HepG2 (cell line): ENCODE measurements at regions not wholly inside any gene's neighbourhood (a gene's known extent, or its start where the extent isn't known, plus 50 kb on each side); places are given as distances from the start of the nearest gene placed in this dataset.

Source experiments
- ATAC-seq: fragments of 200-7000 bp; cut with Tn5 transposase; 3 replicates; pipeline ENCODE4 v1.9.1; 2020; ENCODE audit warnings: mild to moderate bottlenecking, moderate library complexity
- BruUV-seq: library from RNA; stranded (reverse); fragments of 400-500 nt; replicated peaks from 2 replicates; lab custom pipeline; 2021; lab: Mats Ljungman, UMichigan
- CTCF ChIA-PET: fragments of 300-600 bp; formaldehyde crosslinking; extraction: SDS; loops from one replicate; lab custom pipeline; 2021; ENCODE audit warnings: low total read pairs, inconsistent platforms, low intra/inter-chr PET ratio; lab: Yijun Ruan, JAX
- POLR2A ChIA-PET: fragments of 350-600 bp; sonication (Branson Sonifier 250); formaldehyde crosslinking; loops from one replicate; lab custom pipeline; 2020; ENCODE audit warnings: antibody characterized with exemption, inconsistent platforms; lab: Yijun Ruan, JAX
- DNase-seq: peaks from one replicate; pipeline ENCODE4 v3.0.0-alpha.2; 2015; ENCODE audit warnings: low spot score
- FAIRE-seq: peaks from 3 replicates; lab custom pipeline; 2011; peaks lifted over from hg19 to GRCh38; lab: Jason Lieb, UNC
- H2AFZ ChIP-seq: one replicate; pipeline ENCODE4 v1.6.1; 2011; ENCODE audit warnings: low read length, inconsistent platforms
- H3K27ac ChIP-seq: fragments of 300-600 bp; 3 replicates; pipeline ENCODE4 v1.8.0; 2011; ENCODE audit warnings: mixed run types, mild to moderate bottlenecking, mixed read lengths, low read length, inconsistent platforms; ENCODE audit not compliant: insufficient read depth; ENCODE audit errors: extremely low read length
- H3K27me3 ChIP-seq, 2 experiments: fragments of 200-600 bp in 1 of 2; 2 replicates in 1 of 2; 3 replicates in 1 of 2; pipeline versions ENCODE4 v1.6.0 to v1.8.0; 2011; ENCODE audit warnings: low read length in 2 of 2, mild to moderate bottlenecking in 2 of 2, moderate library complexity in 2 of 2, inconsistent platforms in 1 of 2; ENCODE audit not compliant: insufficient read depth in 2 of 2, control insufficient read depth in 1 of 2
- H3K36me3 ChIP-seq, 2 experiments: fragments of 200-600 bp in 1 of 2; replicated peaks in 1 of 2; 2 replicates in 1 of 2; 3 replicates in 1 of 2; pipeline versions ENCODE4 v1.5.1 to v1.8.0; 2011; ENCODE audit warnings: low read length in 2 of 2, inconsistent platforms in 1 of 2; ENCODE audit not compliant: insufficient read depth in 2 of 2, control insufficient read depth in 1 of 2
- H3K4me1 ChIP-seq: 2 replicates; pipeline ENCODE4 v1.5.1; 2012; ENCODE audit warnings: low read length, inconsistent platforms; ENCODE audit not compliant: insufficient read depth
- H3K4me2 ChIP-seq: 2 replicates; pipeline ENCODE4 v1.6.0; 2011; ENCODE audit warnings: low read depth, low read length, inconsistent platforms
- H3K4me3 ChIP-seq, 3 experiments: fragments of 200-600 bp in 1 of 3; sonication (generic), shearing (Covaris generic) in 1 of 3; replicated peaks in 1 of 3; 2 replicates each; pipeline ENCODE4 v1.5.1; 2011 to 2016; ENCODE audit warnings: low read length in 3 of 3, inconsistent platforms in 2 of 3, low read depth in 2 of 3, mild to moderate bottlenecking in 2 of 3, control low read depth in 1 of 3, mixed read lengths in 1 of 3; ENCODE audit not compliant: insufficient read depth in 1 of 3
- H3K79me2 ChIP-seq: one replicate; pipeline ENCODE4 v1.6.1; 2011; ENCODE audit warnings: low read length, inconsistent platforms; ENCODE audit not compliant: insufficient read depth
- H3K9ac ChIP-seq: 2 replicates; pipeline ENCODE4 v1.6.0; 2011; ENCODE audit warnings: mild to moderate bottlenecking, low read depth, low read length, inconsistent platforms; ENCODE audit not compliant: insufficient read depth
- H3K9me3 ChIP-seq: 2 replicates; pipeline ENCODE4 v1.5.1; 2012; ENCODE audit warnings: mild to moderate bottlenecking, low read length
- H4K20me1 ChIP-seq: 2 replicates; pipeline ENCODE4 v1.6.0; 2011; ENCODE audit warnings: inconsistent platforms, mild to moderate bottlenecking, low read length, moderate library complexity; ENCODE audit not compliant: insufficient read depth
- ARNTL ChIP-seq: sonication (generic); formaldehyde crosslinking; IDR thresholded peaks from 2 replicates; pipeline ENCODE4 v1.4.0; 2020; ENCODE audit warnings: mild to moderate bottlenecking, missing genetic modification reagents
- ATM ChIP-seq: fragments of 450-650 bp; IDR thresholded peaks from 2 replicates; pipeline ENCODE4 v1.7.1; 2017; ENCODE audit warnings: mild to moderate bottlenecking, borderline replicate concordance
- FOXK1 ChIP-seq: sonication (generic); formaldehyde crosslinking; IDR thresholded peaks from 2 replicates; pipeline ENCODE4 v1.4.0; 2020; ENCODE audit warnings: low read depth, missing genetic modification reagents, borderline replicate concordance
- FOXO1 ChIP-seq: sonication (generic); formaldehyde crosslinking; IDR thresholded peaks from 2 replicates; pipeline ENCODE4 v1.4.0; 2020; ENCODE audit warnings: missing genetic modification reagents
- HMGA1 ChIP-seq: sonication (generic); formaldehyde crosslinking; conservative IDR thresholded peaks from 2 replicates; pipeline ENCODE4 v1.4.0; 2020; ENCODE audit warnings: missing genetic modification reagents
- IRF2 ChIP-seq: IDR thresholded peaks from 2 replicates; pipeline ENCODE4 v1.6.1; 2018; ENCODE audit warnings: missing genetic modification reagents, missing compliant biosample characterization
- MTA1 ChIP-seq: sonication (generic); formaldehyde crosslinking; IDR thresholded peaks from 2 replicates; pipeline ENCODE4 v1.4.0; 2020; ENCODE audit warnings: missing genetic modification reagents, mild to moderate bottlenecking, borderline replicate concordance
- ZNF10 ChIP-seq: sonication (generic); formaldehyde crosslinking; IDR thresholded peaks from 2 replicates; pipeline ENCODE4 v1.4.0; 2020; ENCODE audit warnings: mild to moderate bottlenecking, low read depth, missing genetic modification reagents, borderline replicate concordance
- ZNF263 ChIP-seq: sonication (generic); formaldehyde crosslinking; IDR thresholded peaks from 2 replicates; pipeline ENCODE4 v1.4.0; 2020; ENCODE audit warnings: missing genetic modification reagents
- ZNF780A ChIP-seq: sonication (generic); formaldehyde crosslinking; IDR thresholded peaks from 2 replicates; pipeline ENCODE4 v1.8.0; 2022; ENCODE audit warnings: mild to moderate bottlenecking, missing genetic modification reagents, moderate library complexity
- ZSCAN22 ChIP-seq: sonication (generic); formaldehyde crosslinking; IDR thresholded peaks from 2 replicates; pipeline ENCODE4 v1.4.0; 2020; ENCODE audit warnings: mild to moderate bottlenecking, missing genetic modification reagents
- ZSCAN25 ChIP-seq: sonication (generic); formaldehyde crosslinking; IDR thresholded peaks from 2 replicates; pipeline ENCODE4 v1.8.0; 2022; ENCODE audit warnings: mild to moderate bottlenecking, missing genetic modification reagents
- in situ Hi-C: cut with HindIII; loops from 2 replicates; pipeline ENCODE4 v1.10.0; 2017; ENCODE audit warnings: low pct_unique_long_range_greater_than_20kb; ENCODE audit not compliant: extremely low pct_ligation_motif_present
- intact Hi-C: fragments of 100-400 bp; cut with micrococcal nuclease; formaldehyde crosslinking; loops from one replicate; pipeline ENCODE4 v1.10.0; 2022; ENCODE audit not compliant: unreplicated experiment
- TF ChIP-seq, protein P1 (sequence below): sonication (generic); formaldehyde crosslinking; IDR thresholded peaks from 2 replicates; pipeline ENCODE4 v1.5.0; 2020; ENCODE audit warnings: mild to moderate bottlenecking, low read depth, missing genetic modification reagents, borderline replicate concordance

DNA sequence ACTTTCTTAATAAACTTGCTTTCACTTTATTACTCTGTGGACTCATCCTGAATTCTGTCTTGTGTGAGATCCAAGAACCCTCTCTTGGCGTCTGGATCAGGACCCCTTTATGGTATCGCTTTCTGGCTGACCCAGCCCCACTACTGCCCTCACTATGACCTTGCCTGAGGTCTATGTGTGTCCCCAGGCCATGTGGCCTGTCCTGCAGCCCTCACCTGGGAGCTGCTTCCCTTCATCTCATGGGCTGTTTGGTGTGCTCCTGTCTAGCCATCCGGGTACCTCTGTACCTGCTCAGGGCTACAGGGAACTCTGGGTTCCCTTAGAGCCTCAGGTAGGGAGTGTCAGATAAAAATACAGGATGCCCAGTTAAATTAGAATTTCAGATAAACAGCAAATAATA is 94.5 kb downstream of the SCP2D1 start (continued):
- TF ChIP-seq MTA1 (no peak), IRF2 (CRISPR knock-in tag) (no peak), ZNF780A (CRISPR knock-in tag) (no peak)
- TF ChIP-seq, protein P1, sequence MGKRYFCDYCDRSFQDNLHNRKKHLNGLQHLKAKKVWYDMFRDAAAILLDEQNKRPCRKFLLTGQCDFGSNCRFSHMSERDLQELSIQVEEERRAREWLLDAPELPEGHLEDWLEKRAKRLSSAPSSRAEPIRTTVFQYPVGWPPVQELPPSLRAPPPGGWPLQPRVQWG (CRISPR knock-in tag) = no peak

DNA sequence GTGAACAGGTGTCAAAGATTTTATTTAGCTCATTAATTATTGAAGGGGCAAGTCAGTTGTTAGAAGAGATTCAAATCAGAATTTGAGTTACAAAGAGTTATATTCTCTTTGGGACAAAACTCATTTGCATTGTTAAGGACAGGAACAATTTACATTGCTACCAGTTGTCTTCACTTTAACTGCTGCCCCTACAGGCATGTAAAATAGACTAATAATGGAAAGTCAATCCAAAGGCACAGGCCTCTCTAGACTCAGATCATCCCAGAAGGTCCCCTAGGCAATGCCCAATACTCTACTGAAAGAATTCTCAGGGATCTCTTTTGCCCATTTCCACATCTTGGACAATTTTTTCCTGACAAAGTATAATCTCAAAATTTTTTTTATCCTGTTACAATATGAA is 95.7 kb downstream of the SCP2D1 start:
- Histone ChIP-seq H3K9me3 (no peaks in the 10 kb centered on the region), H3K4me2 (no peak overlapping the region), H4K20me1 (no peaks in the 10 kb centered on the region), H3K9ac (no peak overlapping the region), H3K4me1 (no peaks in the 10 kb centered on the region), H3K79me2 (no peaks in the 10 kb centered on the region), H3K36me3 (no peaks in the 10 kb centered on the region), H2AFZ (no peak overlapping the region), H3K4me3 (no peak overlapping the region), H3K27ac (no peak overlapping the region), H3K27me3 (no peaks in the 10 kb centered on the region)
- DNase-seq (no peak), FAIRE-seq (no peak), ATAC-seq (no peak)
- ChIA-PET POLR2A (no interaction called here), CTCF (no interaction called here)
- TF ChIP-seq ZSCAN22 (no peak), ZNF10 (CRISPR knock-in tag) (no peak), FOXK1 (CRISPR knock-in tag) (no peak), ARNTL (CRISPR knock-in tag) (no peak), ZNF263 (CRISPR knock-in tag) (no peak), ATM (no peak), ZSCAN25 (CRISPR knock-in tag) (no peak), FOXO1 (no peak), HMGA1 (CRISPR knock-in tag) (no peak)
- intact Hi-C loops (no loop called here), in situ Hi-C loops (no loop called here)
- no TSS peak for BruUV-seq
